ENCODE measurements at regions not wholly inside any gene's neighbourhood (a gene's known extent, or its start where the extent isn't known, plus 50 kb on each side); places are given as distances from the start of the nearest gene placed in this dataset.

- no peak overlapping the region for H3K9ac ChIP-seq (ENCODE audit: low read depth in 2 of 2, low read length in 2 of 2)
- no peak overlapping the region for H3K4me3 ChIP-seq
- no peaks in the 10 kb centered on the region for H3K4me1 ChIP-seq
- no peaks in the 10 kb centered on the region for H3K36me3 ChIP-seq
- DNase-seq: no peak
- no peaks in the 10 kb centered on the region for H3K27me3 ChIP-seq
- no peaks in the 10 kb centered on the region for H3K9me3 ChIP-seq
- no peak overlapping the region for H3K27ac ChIP-seq
- intact Hi-C loops (cut with DNase I): no loop called here
- TF ChIP-seq CTCF (IDR thresholded peaks at IDR 0.05): no peak
These were observed 110.1 kb downstream of the SUCNR1 start for GRCh38 chr3:151983538-151983937.

- Histone ChIP-seq H3K36me3 (no peaks in the 10 kb centered on the region), H3K9ac (ENCODE audit: low read depth in 2 of 2, low read length in 2 of 2) (no peak overlapping the region), H3K27me3 (no peaks in the 10 kb centered on the region), H3K27ac (peak overlapping the region; percentile 50), H3K9me3 (no peaks in the 10 kb centered on the region), H3K4me3 (no peak overlapping the region), H3K4me1 (no peaks in the 10 kb centered on the region)
- no peak for DNase-seq
- no peak for TF ChIP-seq CTCF (IDR thresholded peaks at IDR 0.05)
- intact Hi-C loops (cut with DNase I): no loop called here
These were observed 112.5 kb downstream of the SUCNR1 start for GRCh38 chr3:151985787-151986430.

- H3K9me3 ChIP-seq: no peaks in the 10 kb centered on the region
- no peaks in the 10 kb centered on the region for H3K4me1 ChIP-seq
- TF ChIP-seq CTCF (IDR thresholded peaks at IDR 0.05): no peak
- H3K36me3 ChIP-seq: no peaks in the 10 kb centered on the region
- DNase-seq: no peak
- H3K4me3 ChIP-seq: no peak overlapping the region
- intact Hi-C loops (cut with DNase I): no loop called here
- no peak overlapping the region for H3K27ac ChIP-seq
- H3K27me3 ChIP-seq: no peaks in the 10 kb centered on the region
- H3K9ac ChIP-seq (ENCODE audit: low read depth in 2 of 2, low read length in 2 of 2): no peak overlapping the region
These were observed 114.5 kb downstream of the SUCNR1 start for GRCh38 chr3:151987893-151988292.

- H3K27me3 ChIP-seq: no peaks in the 10 kb centered on the region
- H3K4me3 ChIP-seq: no peak overlapping the region
- H3K9ac ChIP-seq (ENCODE audit: low read depth in 2 of 2, low read length in 2 of 2): no peak overlapping the region
- H3K9me3 ChIP-seq: no peaks in the 10 kb centered on the region
- no peak overlapping the region for H3K27ac ChIP-seq
- H3K4me1 ChIP-seq: no peaks in the 10 kb centered on the region
- no peaks in the 10 kb centered on the region for H3K36me3 ChIP-seq
- intact Hi-C loops (cut with DNase I): no loop called here
- no peak for DNase-seq
- no peak for TF ChIP-seq CTCF (IDR thresholded peaks at IDR 0.05)
These were observed 116.2 kb downstream of the SUCNR1 start for GRCh38 chr3:151989621-151990020.

GRCh38 chr3:151990696-151991376 lies 117.4 kb downstream of the SUCNR1 start:
- Histone ChIP-seq H3K27ac (no peak overlapping the region), H3K9ac (ENCODE audit: low read depth in 2 of 2, low read length in 2 of 2) (no peak overlapping the region), H3K9me3 (no peaks in the 10 kb centered on the region), H3K36me3 (no peaks in the 10 kb centered on the region), H3K4me3 (no peak overlapping the region), H3K4me1 (no peaks in the 10 kb centered on the region), H3K27me3 (no peaks in the 10 kb centered on the region)
- DNase-seq: no peak
- TF ChIP-seq CTCF (IDR thresholded peaks at IDR 0.05): no peak
- intact Hi-C loops (cut with DNase I): no loop called here

All from colonic mucosa (tissue), 4 donors.